Ascending aorta (tissue), 2 donors: ENCODE measurements at regions not wholly inside any gene's neighbourhood (a gene's known extent, or its start where the extent isn't known, plus 50 kb on each side); places are given as distances from the start of the nearest gene placed in this dataset.

Source experiments
- DNase-seq, 2 donors: peaks; one replicate each; pipeline ENCODE4 v3.0.0-alpha.2; 2019; ENCODE audit warnings: low spot score in 2 of 2
- H3K27ac ChIP-seq, 2 donors: fragments of 200-600 bp; sonication (generic); one replicate each; pipeline ENCODE4 v1.5.1; 2016 to 2017; ENCODE audit warnings: mild to moderate bottlenecking in 1 of 2
- H3K27me3 ChIP-seq: fragments of 200-600 bp; sonication (generic); one replicate; pipeline ENCODE4 v1.5.1; 2017
- H3K36me3 ChIP-seq, 2 donors: fragments of 200-600 bp; sonication (generic); one replicate each; pipeline ENCODE4 v1.5.1; 2016
- H3K4me1 ChIP-seq, 2 donors: fragments of 200-600 bp; sonication (generic); one replicate each; pipeline ENCODE4 v1.5.1; 2016 to 2017; ENCODE audit warnings: mild to moderate bottlenecking in 1 of 2
- H3K4me3 ChIP-seq, 2 donors: fragments of 200-600 bp; sonication (generic); one replicate each; pipeline ENCODE4 v1.5.1; 2016 to 2017; ENCODE audit warnings: mild to moderate bottlenecking in 1 of 2
- H3K9me3 ChIP-seq, 2 donors: fragments of 200-600 bp; sonication (generic); one replicate each; pipeline ENCODE4 v1.5.1; 2016
- intact Hi-C: fragments of 100-400 bp; cut with DNase I; formaldehyde crosslinking; loops from one replicate; pipeline ENCODE4 v1.15.1; 2023
- TF ChIP-seq, protein P1 (sequence below), 3 experiments: fragments of 200-600 bp in 2 of 3; fragments of 450-650 bp in 1 of 3; sonication (generic) in 2 of 3; IDR thresholded peaks; one replicate each; pipeline ENCODE4 v1.5.1; 2016 to 2019; ENCODE audit warnings: antibody characterized with exemption in 3 of 3, mild to moderate bottlenecking in 1 of 3, moderate library complexity in 1 of 3

DNA sequence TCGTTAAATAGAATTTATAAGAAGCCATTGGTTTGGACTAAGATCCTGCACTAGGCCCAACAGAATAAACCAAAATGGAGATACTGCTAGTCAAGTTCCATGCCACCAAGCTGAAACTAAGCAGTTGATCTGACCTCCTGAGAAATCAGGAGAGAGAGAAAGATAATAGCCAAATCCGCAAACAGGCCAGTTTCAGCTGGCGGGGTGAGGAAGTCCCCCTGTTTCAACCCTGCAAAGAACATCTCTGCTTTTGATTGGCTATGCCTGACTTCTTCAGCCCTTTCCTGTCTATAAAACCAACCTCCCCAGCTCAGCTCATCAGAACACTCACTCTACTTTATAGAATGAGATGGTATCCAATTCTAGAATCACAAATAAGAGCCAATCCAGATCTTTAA lies 543.3 kb upstream of the ID2 start:
- no peak overlapping the region for H3K4me3 ChIP-seq
- TF ChIP-seq, protein P1, sequence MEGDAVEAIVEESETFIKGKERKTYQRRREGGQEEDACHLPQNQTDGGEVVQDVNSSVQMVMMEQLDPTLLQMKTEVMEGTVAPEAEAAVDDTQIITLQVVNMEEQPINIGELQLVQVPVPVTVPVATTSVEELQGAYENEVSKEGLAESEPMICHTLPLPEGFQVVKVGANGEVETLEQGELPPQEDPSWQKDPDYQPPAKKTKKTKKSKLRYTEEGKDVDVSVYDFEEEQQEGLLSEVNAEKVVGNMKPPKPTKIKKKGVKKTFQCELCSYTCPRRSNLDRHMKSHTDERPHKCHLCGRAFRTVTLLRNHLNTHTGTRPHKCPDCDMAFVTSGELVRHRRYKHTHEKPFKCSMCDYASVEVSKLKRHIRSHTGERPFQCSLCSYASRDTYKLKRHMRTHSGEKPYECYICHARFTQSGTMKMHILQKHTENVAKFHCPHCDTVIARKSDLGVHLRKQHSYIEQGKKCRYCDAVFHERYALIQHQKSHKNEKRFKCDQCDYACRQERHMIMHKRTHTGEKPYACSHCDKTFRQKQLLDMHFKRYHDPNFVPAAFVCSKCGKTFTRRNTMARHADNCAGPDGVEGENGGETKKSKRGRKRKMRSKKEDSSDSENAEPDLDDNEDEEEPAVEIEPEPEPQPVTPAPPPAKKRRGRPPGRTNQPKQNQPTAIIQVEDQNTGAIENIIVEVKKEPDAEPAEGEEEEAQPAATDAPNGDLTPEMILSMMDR (IDR thresholded peaks at IDR 0.05), result no peak
- no peaks in the 10 kb centered on the region for H3K27me3 ChIP-seq
- peaks cover 3 to 14% of the 10 kb centered on the region in 2 donors for H3K4me1 ChIP-seq
- peak overlapping the region; percentile 85 to 86 for H3K27ac ChIP-seq
- H3K36me3 ChIP-seq, result no peaks in the 10 kb centered on the region
- intact Hi-C loops, result loop anchor here (5.0 kb wide), 2 partner anchors 136 to 539 kb away; no protein-coding TSS in a partner anchor
- no peak for DNase-seq
- no peaks in the 10 kb centered on the region for H3K9me3 ChIP-seq

DNA sequence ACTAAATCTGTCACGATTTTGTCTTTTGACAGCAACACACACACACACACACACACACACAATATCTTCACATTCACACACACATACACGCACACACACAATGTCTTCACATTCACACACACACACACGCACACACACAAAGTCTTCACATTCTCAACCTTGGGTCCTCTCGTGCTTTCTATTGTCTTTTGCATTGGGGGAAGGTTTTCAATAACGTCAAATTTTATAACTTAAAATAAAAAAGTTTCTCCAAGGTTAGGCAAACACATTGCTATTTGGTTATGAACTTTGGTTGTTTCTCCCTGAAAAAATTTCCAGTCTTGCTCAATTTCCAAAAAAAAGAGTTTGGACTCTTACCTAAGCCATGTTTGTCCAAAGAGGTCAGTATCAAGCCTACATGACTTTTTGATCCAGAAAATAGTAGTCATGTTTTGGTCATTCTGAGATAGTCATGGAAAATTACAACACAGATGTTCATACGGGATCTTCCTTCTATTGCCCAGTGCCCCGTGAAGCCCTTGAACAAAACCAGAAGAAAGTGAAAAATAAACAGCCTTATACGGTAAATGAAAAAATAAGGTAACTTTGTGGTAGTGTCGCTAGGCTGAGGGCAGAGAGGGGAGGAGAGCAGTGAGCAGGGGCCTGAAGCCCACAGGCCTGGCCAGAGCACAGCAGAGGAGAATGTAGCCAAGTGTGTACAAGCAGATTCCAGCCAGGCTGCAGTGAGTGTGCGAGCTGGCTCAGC lies 542.8 kb upstream of the ID2 start:
- TF ChIP-seq, protein P1 (IDR thresholded peaks at IDR 0.05), result no peak

DNA sequence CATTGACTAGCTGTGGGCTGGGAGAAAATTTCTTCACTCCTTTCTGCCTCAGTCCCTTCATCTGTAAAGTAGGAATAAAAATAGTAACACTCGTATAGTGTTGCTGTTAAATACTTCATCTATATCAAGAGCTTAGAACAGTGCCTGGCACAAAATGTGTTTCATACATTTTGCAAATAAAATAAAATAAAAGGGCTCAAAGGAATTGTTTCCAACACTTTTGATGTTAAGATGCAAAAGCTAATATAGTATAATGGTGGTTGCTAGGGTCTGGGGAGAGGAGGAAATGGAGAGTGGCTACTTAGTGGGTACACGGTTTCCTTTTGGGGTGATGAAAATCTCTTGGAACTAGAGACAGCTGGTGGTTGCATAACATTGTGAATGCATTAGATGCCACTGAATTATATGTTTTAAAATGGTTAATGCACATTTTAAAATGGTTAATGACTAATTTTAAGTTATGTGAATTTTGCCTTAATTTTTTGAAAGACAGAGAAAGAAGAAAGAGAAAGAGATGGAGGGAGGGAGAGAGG lies 542.1 kb upstream of the ID2 start:
- intact Hi-C loops, result loop anchor here (1.0 to 5.0 kb wide), 3 partner anchors 81 to 538 kb away; no protein-coding TSS in a partner anchor
- TF ChIP-seq, protein P1 (IDR thresholded peaks at IDR 0.05), result no peak

More for the DNA sequence above, 542.8 kb upstream of the ID2 start:
- Histone ChIP-seq H3K4me1 (peaks cover 3 to 14% of the 10 kb centered on the region in 2 donors), H3K4me3 (peak overlapping the region in 1 of 2 donors; percentile 33), H3K36me3 (no peaks in the 10 kb centered on the region), H3K27ac (peak overlapping the region; percentile 85 to 86), H3K27me3 (no peaks in the 10 kb centered on the region), H3K9me3 (no peaks in the 10 kb centered on the region)
- intact Hi-C loops, result loop anchor here (1.0 to 5.0 kb wide), 3 partner anchors 81 to 538 kb away; no protein-coding TSS in a partner anchor
- DNase-seq, result peak in 1 of 2 donors; percentile 81

DNA sequence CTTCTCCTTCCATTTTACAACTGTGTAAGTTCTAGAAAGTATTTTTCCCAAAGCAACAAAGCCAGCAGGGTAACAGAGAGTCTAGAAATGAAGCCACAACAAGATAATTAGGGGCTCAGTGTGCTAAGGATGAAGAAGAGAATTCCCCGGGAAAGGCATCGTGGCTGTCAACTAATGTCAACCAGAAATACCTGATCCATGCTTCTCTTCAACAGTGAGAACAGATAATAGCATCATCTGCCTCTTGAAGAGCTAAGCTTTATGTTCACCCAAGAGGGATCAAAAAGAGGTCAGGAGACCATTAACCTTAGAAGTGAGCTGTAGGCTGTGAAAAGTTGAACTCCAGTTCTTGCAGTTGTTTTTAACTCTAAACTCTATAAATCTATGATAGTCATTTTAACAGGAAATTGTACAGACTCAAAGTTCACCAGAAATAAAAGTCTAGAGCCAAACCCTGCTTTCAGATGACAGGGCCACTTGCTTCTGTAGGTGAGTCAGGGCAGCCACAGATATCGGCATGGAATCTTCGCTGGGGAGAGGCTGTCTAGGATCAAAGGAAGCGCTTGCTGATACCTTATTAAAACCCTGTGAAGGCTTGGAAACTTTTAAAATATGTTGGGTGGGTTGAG lies 540.7 kb upstream of the ID2 start:
- Histone ChIP-seq H3K9me3 (no peaks in the 10 kb centered on the region), H3K27ac (no peak overlapping the region), H3K36me3 (no peaks in the 10 kb centered on the region), H3K4me3 (no peak overlapping the region), H3K4me1 (peaks cover 3 to 14% of the 10 kb centered on the region in 2 donors), H3K27me3 (no peaks in the 10 kb centered on the region)
- no peak for DNase-seq
- TF ChIP-seq, protein P1 (IDR thresholded peaks at IDR 0.05), result no peak
- intact Hi-C loops, result no loop called here

More for the DNA sequence above, 542.1 kb upstream of the ID2 start:
- DNase-seq, result no peak
- Histone ChIP-seq H3K27ac (peak overlapping the region; percentile 85 to 86), H3K4me1 (peaks cover 3 to 14% of the 10 kb centered on the region in 2 donors), H3K36me3 (no peaks in the 10 kb centered on the region), H3K9me3 (no peaks in the 10 kb centered on the region), H3K4me3 (peak overlapping the region in 1 of 2 donors; percentile 33), H3K27me3 (no peaks in the 10 kb centered on the region)

DNA sequence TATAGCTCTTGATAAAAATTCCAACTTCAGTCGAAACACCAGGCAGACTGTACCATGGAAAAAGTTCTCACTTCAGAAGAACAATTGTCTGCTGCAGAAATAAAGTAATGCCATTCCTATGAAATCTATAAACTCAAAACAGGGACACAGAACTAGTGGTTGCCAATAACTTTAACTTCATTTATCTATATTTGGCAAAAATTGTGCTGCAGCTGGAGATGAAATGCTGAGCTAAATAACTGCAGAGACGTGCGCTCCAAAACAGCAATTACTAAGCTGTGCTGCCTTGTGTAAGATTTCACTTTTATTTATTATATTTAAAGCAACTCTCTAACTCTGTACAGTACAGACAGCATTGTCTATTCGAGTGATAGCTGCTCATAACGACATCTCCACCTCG lies 540.1 kb upstream of the ID2 start:
- H3K4me3 ChIP-seq, result no peak overlapping the region
- H3K27me3 ChIP-seq, result no peaks in the 10 kb centered on the region
- TF ChIP-seq, protein P1 (IDR thresholded peaks at IDR 0.05), result no peak
- intact Hi-C loops, result no loop called here
- H3K9me3 ChIP-seq, result no peaks in the 10 kb centered on the region
- no peak for DNase-seq
- H3K4me1 ChIP-seq, result peaks cover 3 to 19% of the 10 kb centered on the region in 2 donors
- H3K27ac ChIP-seq, result no peak overlapping the region
- no peaks in the 10 kb centered on the region for H3K36me3 ChIP-seq
